ENCODE measurements at regions not wholly inside any gene's neighbourhood (a gene's known extent, or its start where the extent isn't known, plus 50 kb on each side); places are given as distances from the start of the nearest gene placed in this dataset.
A peak's percentile ranks its signal among the peaks of the same experiment; 100 is the strongest.

- TF ChIP-seq FOXO1 (CRISPR knock-in tag; IDR thresholded peaks at IDR 0.05) (peak; percentile 99), ZBTB10 (CRISPR knock-in tag; IDR thresholded peaks at IDR 0.05; ENCODE audit: borderline replicate concordance) (no peak), JUND (CRISPR knock-in tag; IDR thresholded peaks at IDR 0.05) (0 out of 2 replicates have a peak, but pooled peaks have one; percentile 71), ZNF121 (CRISPR knock-in tag; IDR thresholded peaks at IDR 0.05) (peak; percentile 61), ZNF446 (CRISPR knock-in tag; IDR thresholded peaks at IDR 0.05) (peak; percentile 87; the same call in 1 of the 2 replicates), ZNF879 (CRISPR knock-in tag; IDR thresholded peaks at IDR 0.05) (no peak), ZNF883 (CRISPR knock-in tag; IDR thresholded peaks at IDR 0.05; ENCODE audit: not compliant biosample characterization) (peak; percentile 72), MTA1 (CRISPR knock-in tag; IDR thresholded peaks at IDR 0.05; ENCODE audit: borderline replicate concordance) (peak; percentile 86; the same call in 1 of the 2 replicates), STAT5B (CRISPR knock-in tag; IDR thresholded peaks at IDR 0.05) (no peak), BRCA1 (CRISPR knock-in tag; IDR thresholded peaks at IDR 0.05) (no peak), ZNF496 (CRISPR knock-in tag; IDR thresholded peaks at IDR 0.05; ENCODE audit: insufficient replicate concordance) (no peak), ZNF414 (CRISPR knock-in tag; IDR thresholded peaks at IDR 0.05) (peak; percentile 100), RNF2 (conservative IDR thresholded peaks at IDR 0.05; ENCODE audit: low read depth) (peak; percentile 77), ELF3 (CRISPR knock-in tag; IDR thresholded peaks at IDR 0.05) (peak; percentile 96), ZNF629 (CRISPR knock-in tag; conservative IDR thresholded peaks at IDR 0.05) (no peak; the same call in 1 of the 2 replicates), TFE3 (CRISPR knock-in tag; IDR thresholded peaks at IDR 0.05) (peak; percentile 78), ZNF546 (CRISPR knock-in tag; conservative IDR thresholded peaks at IDR 0.05) (peak; percentile 95), PHF5A (CRISPR knock-in tag; IDR thresholded peaks at IDR 0.05; ENCODE audit: low read depth, unreplicated experiment) (peak; percentile 85), ZNF180 (CRISPR knock-in tag; IDR thresholded peaks at IDR 0.05; ENCODE audit: borderline replicate concordance, low read depth) (peak; percentile 73; the same call in 1 of the 2 replicates), TGIF2 (CRISPR knock-in tag; IDR thresholded peaks at IDR 0.05) (peak; percentile 85), XBP1 (CRISPR knock-in tag; IDR thresholded peaks at IDR 0.05) (0 out of 2 replicates have a peak, but pooled peaks have one; percentile 37), RFX3 (CRISPR knock-in tag; IDR thresholded peaks at IDR 0.05) (no peak), KLF11 (CRISPR knock-in tag; IDR thresholded peaks at IDR 0.05) (peak; percentile 80), SAP130 (CRISPR knock-in tag; IDR thresholded peaks at IDR 0.05; ENCODE audit: low read depth) (peak; percentile 95), ZSCAN29 (CRISPR knock-in tag; conservative IDR thresholded peaks at IDR 0.05) (peak; percentile 96), TRIM22 (IDR thresholded peaks at IDR 0.05) (no peak), PAF1 (CRISPR knock-in tag; IDR thresholded peaks at IDR 0.05) (no peak)
Measured at GRCh38 chr15:92809064-92809879, 90.9 kb upstream of the CHD2 start (continued).
